ENCODE measurements at regions not wholly inside any gene's neighbourhood (a gene's known extent, or its start where the extent isn't known, plus 50 kb on each side); places are given as distances from the start of the nearest gene placed in this dataset.
"Not testable (repeated sequence)": the region's sequence is repeated elsewhere in the genome, so short reads cannot be mapped to it uniquely, and the experiment has no call there.

GRCh38 chr9:31377358-31377757, 1007.1 kb upstream of the ACO1 start:
- Histone ChIP-seq H3K36me3 (ENCODE audit: insufficient read depth, low read depth, low read length) (no peaks in the 10 kb centered on the region), H3K27ac (ENCODE audit: low read length) (no peak overlapping the region), H3K4me1 (ENCODE audit: insufficient read depth, low read length) (no peaks in the 10 kb centered on the region), H3K4me3 (ENCODE audit: low read length) (no peak overlapping the region), H3K9me3 (ENCODE audit: insufficient read depth, low read depth, low read length) (no peaks in the 10 kb centered on the region), H3K27me3 (ENCODE audit: insufficient read depth, low read length) (no peaks in the 10 kb centered on the region), H3K9ac (ENCODE audit: low read depth, low read length) (no peak overlapping the region)

GRCh38 chr9:31388660-31389059, 995.8 kb upstream of the ACO1 start:
- Histone ChIP-seq H3K27me3 (ENCODE audit: insufficient read depth, low read length) (no peaks in the 10 kb centered on the region), H3K36me3 (ENCODE audit: insufficient read depth, low read depth, low read length) (no peaks in the 10 kb centered on the region), H3K9me3 (ENCODE audit: insufficient read depth, low read depth, low read length) (no peaks in the 10 kb centered on the region), H3K4me1 (ENCODE audit: insufficient read depth, low read length) (no peaks in the 10 kb centered on the region), H3K9ac (ENCODE audit: low read depth, low read length) (no peak overlapping the region), H3K4me3 (ENCODE audit: low read length) (no peak overlapping the region), H3K27ac (ENCODE audit: low read length) (no peak overlapping the region)

DNA sequence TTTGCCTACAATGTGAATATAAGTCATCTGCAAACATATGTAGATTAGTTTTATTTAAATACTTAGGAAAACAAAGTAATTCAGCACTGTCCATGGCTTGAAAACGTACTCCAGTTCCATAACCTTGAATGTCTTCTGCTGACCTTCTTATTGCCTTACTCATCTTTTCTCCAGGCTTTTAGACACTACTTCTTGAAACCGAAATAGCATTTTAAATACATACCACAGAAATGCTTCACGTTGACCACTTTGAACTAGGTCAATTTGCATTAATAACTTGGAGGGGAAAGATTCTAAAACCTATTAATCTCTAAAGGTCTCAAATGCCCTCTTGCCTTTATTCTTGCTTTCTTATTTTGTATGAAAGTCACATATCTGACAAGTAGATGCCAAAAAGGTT, 995.4 kb upstream of the ACO1 start:
- H3K27ac ChIP-seq (ENCODE audit: low read length): no peak overlapping the region
- no peaks in the 10 kb centered on the region for H3K36me3 ChIP-seq (ENCODE audit: insufficient read depth, low read depth, low read length)
- no peak overlapping the region for H3K4me3 ChIP-seq (ENCODE audit: low read length)
- no peaks in the 10 kb centered on the region for H3K9me3 ChIP-seq (ENCODE audit: insufficient read depth, low read depth, low read length)
- H3K4me1 ChIP-seq (ENCODE audit: insufficient read depth, low read length): no peaks in the 10 kb centered on the region
- no peak overlapping the region for H3K9ac ChIP-seq (ENCODE audit: low read depth, low read length)
- no peaks in the 10 kb centered on the region for H3K27me3 ChIP-seq (ENCODE audit: insufficient read depth, low read length)

GRCh38 chr9:31390403-31391025, 993.9 kb upstream of the ACO1 start:
- H3K4me3 ChIP-seq (ENCODE audit: low read length): no peak overlapping the region
- H3K9ac ChIP-seq (ENCODE audit: low read depth, low read length): no peak overlapping the region
- no peaks in the 10 kb centered on the region for H3K27me3 ChIP-seq (ENCODE audit: insufficient read depth, low read length)
- no peaks in the 10 kb centered on the region for H3K4me1 ChIP-seq (ENCODE audit: insufficient read depth, low read length)
- no peaks in the 10 kb centered on the region for H3K9me3 ChIP-seq (ENCODE audit: insufficient read depth, low read depth, low read length)
- H3K36me3 ChIP-seq (ENCODE audit: insufficient read depth, low read depth, low read length): no peaks in the 10 kb centered on the region
- H3K27ac ChIP-seq (ENCODE audit: low read length): no peak overlapping the region

DNA sequence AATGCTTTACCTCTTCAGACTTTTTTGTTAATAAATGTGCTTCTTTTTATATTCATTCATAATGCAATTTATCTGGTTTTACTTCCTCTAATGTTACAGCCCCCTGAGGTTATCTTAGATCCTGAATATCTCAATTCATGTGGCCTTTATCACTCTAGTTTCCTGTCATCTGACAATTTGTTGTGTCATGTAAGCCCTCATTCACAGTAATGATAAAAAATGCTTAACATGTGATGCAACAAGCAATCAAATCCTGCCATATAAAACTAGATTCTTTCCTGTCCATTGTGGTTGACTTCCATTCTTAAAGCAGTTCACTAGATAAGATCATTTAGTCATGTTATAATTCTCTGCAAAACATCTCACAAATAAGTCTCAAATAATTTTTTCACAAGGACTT, 991.2 kb upstream of the ACO1 start:
- H3K36me3 ChIP-seq (ENCODE audit: insufficient read depth, low read depth, low read length): no peaks in the 10 kb centered on the region
- H3K4me1 ChIP-seq (ENCODE audit: insufficient read depth, low read length): no peaks in the 10 kb centered on the region
- no peak overlapping the region for H3K27ac ChIP-seq (ENCODE audit: low read length)
- H3K27me3 ChIP-seq (ENCODE audit: insufficient read depth, low read length): no peaks in the 10 kb centered on the region
- H3K9ac ChIP-seq (ENCODE audit: low read depth, low read length): no peak overlapping the region
- no peaks in the 10 kb centered on the region for H3K9me3 ChIP-seq (ENCODE audit: insufficient read depth, low read depth, low read length)
- no peak overlapping the region for H3K4me3 ChIP-seq (ENCODE audit: low read length)

GRCh38 chr9:31394015-31394473, 990.4 kb upstream of the ACO1 start:
- H3K36me3 ChIP-seq (ENCODE audit: insufficient read depth, low read depth, low read length): no peaks in the 10 kb centered on the region
- no peak overlapping the region for H3K9ac ChIP-seq (ENCODE audit: low read depth, low read length)
- H3K27me3 ChIP-seq (ENCODE audit: insufficient read depth, low read length): no peaks in the 10 kb centered on the region
- no peak overlapping the region for H3K4me3 ChIP-seq (ENCODE audit: low read length)
- no peaks in the 10 kb centered on the region for H3K9me3 ChIP-seq (ENCODE audit: insufficient read depth, low read depth, low read length)
- no peaks in the 10 kb centered on the region for H3K4me1 ChIP-seq (ENCODE audit: insufficient read depth, low read length)
- H3K27ac ChIP-seq (ENCODE audit: low read length): no peak overlapping the region

GRCh38 chr9:31412081-31412480, 972.4 kb upstream of the ACO1 start:
- H3K4me1 ChIP-seq (ENCODE audit: insufficient read depth, low read length): peaks cover 9% of the 10 kb centered on the region
- H3K9me3 ChIP-seq (ENCODE audit: insufficient read depth, low read depth, low read length): peaks cover 5% of the 10 kb centered on the region; the same call in 1 of the 2 replicates
- no peaks in the 10 kb centered on the region for H3K36me3 ChIP-seq (ENCODE audit: insufficient read depth, low read depth, low read length)
- no peak overlapping the region for H3K27ac ChIP-seq (ENCODE audit: low read length)
- H3K4me3 ChIP-seq (ENCODE audit: low read length): peak overlapping the region; percentile 8; the same call in 1 of the 2 replicates
- H3K9ac ChIP-seq (ENCODE audit: low read depth, low read length): no peak overlapping the region
- H3K27me3 ChIP-seq (ENCODE audit: insufficient read depth, low read length): no peaks in the 10 kb centered on the region

DNA sequence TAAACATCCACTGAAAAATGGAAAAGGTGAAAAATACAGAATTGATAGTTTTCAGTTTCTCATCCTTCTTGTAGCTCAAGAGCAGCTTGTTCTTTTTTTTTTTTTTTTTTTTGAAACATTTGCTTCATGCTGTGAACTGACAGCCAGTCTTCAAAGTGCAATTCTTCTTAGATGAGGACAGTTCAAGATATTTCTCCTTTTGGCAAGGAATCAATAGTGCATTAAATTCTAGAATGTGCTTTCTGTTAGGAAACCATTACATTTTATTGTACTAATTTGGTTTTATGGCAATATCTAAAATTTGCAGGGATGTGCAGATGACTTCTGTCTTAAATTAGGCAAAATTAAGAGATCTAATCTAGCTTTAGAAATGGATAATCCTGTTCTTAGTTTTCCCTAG, 969.3 kb upstream of the ACO1 start:
- Histone ChIP-seq H3K4me1 (ENCODE audit: insufficient read depth, low read length) (peaks cover 9% of the 10 kb centered on the region), H3K27ac (ENCODE audit: low read length) (no peak overlapping the region), H3K36me3 (ENCODE audit: insufficient read depth, low read depth, low read length) (no peaks in the 10 kb centered on the region), H3K9ac (ENCODE audit: low read depth, low read length) (no peak overlapping the region), H3K4me3 (ENCODE audit: low read length) (no peak overlapping the region), H3K9me3 (ENCODE audit: insufficient read depth, low read depth, low read length) (peaks cover 2% of the 10 kb centered on the region; the same call in 1 of the 2 replicates), H3K27me3 (ENCODE audit: insufficient read depth, low read length) (no peaks in the 10 kb centered on the region)

- no peak overlapping the region for H3K4me3 ChIP-seq (ENCODE audit: low read length)
- no peaks in the 10 kb centered on the region for H3K36me3 ChIP-seq (ENCODE audit: insufficient read depth, low read depth, low read length)
- H3K27ac ChIP-seq (ENCODE audit: low read length): no peak overlapping the region
- H3K4me1 ChIP-seq (ENCODE audit: insufficient read depth, low read length): peaks cover under 1% of the 10 kb centered on the region; the same call in 1 of the 2 replicates
- H3K9me3 ChIP-seq (ENCODE audit: insufficient read depth, low read depth, low read length): no peaks in the 10 kb centered on the region
- H3K9ac ChIP-seq (ENCODE audit: low read depth, low read length): no peak overlapping the region
- no peaks in the 10 kb centered on the region for H3K27me3 ChIP-seq (ENCODE audit: insufficient read depth, low read length)
These were observed 966.0 kb upstream of the ACO1 start for GRCh38 chr9:31418419-31418818.

GRCh38 chr9:31443630-31444457, 940.6 kb upstream of the ACO1 start:
- H3K27me3 ChIP-seq (ENCODE audit: insufficient read depth, low read length); H3K4me1 ChIP-seq (ENCODE audit: insufficient read depth, low read length); H3K4me3 ChIP-seq (ENCODE audit: low read length); H3K27ac ChIP-seq (ENCODE audit: low read length); H3K9ac ChIP-seq (ENCODE audit: low read depth, low read length); H3K9me3 ChIP-seq (ENCODE audit: insufficient read depth, low read depth, low read length); H3K36me3 ChIP-seq (ENCODE audit: insufficient read depth, low read depth, low read length): not testable (repeated sequence)

DNA sequence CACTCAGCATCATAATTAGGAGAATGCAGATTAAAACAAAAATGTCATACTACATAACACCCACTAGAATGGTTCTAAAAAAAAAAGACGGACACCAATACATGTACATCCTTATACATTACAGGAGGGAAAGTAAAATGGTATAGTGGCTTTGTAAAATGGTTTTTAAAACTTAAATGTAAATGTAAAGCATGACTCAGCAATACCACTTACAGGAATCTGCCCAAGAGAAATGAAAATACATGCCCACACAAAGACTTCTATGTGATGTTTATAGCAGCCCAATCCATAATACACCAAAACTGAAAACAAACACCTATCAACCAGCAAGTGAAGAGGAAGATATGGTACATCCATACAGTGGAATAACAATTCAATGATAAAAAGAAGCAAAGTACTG, 939.1 kb upstream of the ACO1 start:
- Histone ChIP-seq H3K9ac (ENCODE audit: low read depth, low read length) (no peak overlapping the region), H3K9me3 (ENCODE audit: insufficient read depth, low read depth, low read length) (no peaks in the 10 kb centered on the region), H3K36me3 (ENCODE audit: insufficient read depth, low read depth, low read length) (no peaks in the 10 kb centered on the region), H3K4me1 (ENCODE audit: insufficient read depth, low read length) (no peaks in the 10 kb centered on the region), H3K27me3 (ENCODE audit: insufficient read depth, low read length) (no peaks in the 10 kb centered on the region), H3K4me3 (ENCODE audit: low read length) (no peak overlapping the region), H3K27ac (ENCODE audit: low read length) (no peak overlapping the region)

DNA sequence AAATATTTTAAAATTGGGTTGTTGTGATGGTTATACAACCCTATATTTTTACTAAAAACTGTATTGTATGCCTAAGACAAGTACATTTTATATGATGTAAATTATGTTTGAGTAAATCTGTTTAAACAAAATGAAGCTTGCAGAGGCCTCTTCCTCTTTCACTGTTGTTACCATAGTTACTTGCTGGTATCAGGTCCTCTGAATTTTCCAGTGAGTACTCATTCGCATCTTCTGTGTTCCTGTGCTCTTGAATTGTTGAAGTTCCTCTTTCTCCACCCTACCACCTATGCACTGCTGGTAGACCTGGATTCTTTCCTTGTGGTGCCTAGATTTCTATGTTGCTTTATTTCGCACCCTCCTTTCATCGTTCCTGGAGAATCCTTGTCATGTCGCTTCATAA, 938.5 kb upstream of the ACO1 start:
- H3K4me1 ChIP-seq (ENCODE audit: insufficient read depth, low read length): no peaks in the 10 kb centered on the region
- no peak overlapping the region for H3K4me3 ChIP-seq (ENCODE audit: low read length)
- H3K9ac ChIP-seq (ENCODE audit: low read depth, low read length): no peak overlapping the region
- H3K27ac ChIP-seq (ENCODE audit: low read length): no peak overlapping the region
- H3K27me3 ChIP-seq (ENCODE audit: insufficient read depth, low read length): no peaks in the 10 kb centered on the region
- H3K9me3 ChIP-seq (ENCODE audit: insufficient read depth, low read depth, low read length): no peaks in the 10 kb centered on the region
- H3K36me3 ChIP-seq (ENCODE audit: insufficient read depth, low read depth, low read length): no peaks in the 10 kb centered on the region

All from iPS-20b (cell line).